ENCODE measurements at regions not wholly inside any gene's neighbourhood (a gene's known extent, or its start where the extent isn't known, plus 50 kb on each side); places are given as distances from the start of the nearest gene placed in this dataset.
"Not testable (repeated sequence)": the region's sequence is repeated elsewhere in the genome, so short reads cannot be mapped to it uniquely, and the experiment has no call there.

DNA sequence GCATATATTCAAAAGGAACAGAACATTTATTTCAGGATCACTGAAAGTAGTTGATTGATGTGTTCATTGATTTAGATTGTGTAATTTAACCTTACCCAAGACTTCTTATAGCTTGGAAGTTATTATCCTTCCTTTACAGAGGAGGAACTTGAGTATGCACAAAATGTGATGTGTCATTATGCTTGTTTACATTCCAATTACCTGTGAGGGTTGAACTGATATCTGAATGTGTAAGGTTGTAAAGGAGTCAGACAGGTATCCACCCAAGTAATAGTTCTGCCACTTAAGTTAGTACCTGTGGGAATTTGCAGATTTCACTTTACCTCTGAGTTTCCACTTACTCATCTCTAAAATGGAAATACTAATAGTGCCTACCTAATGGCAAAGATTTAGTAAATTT lies 668.2 kb downstream of the DOK5 start:
- DNase-seq: no peak

DNA sequence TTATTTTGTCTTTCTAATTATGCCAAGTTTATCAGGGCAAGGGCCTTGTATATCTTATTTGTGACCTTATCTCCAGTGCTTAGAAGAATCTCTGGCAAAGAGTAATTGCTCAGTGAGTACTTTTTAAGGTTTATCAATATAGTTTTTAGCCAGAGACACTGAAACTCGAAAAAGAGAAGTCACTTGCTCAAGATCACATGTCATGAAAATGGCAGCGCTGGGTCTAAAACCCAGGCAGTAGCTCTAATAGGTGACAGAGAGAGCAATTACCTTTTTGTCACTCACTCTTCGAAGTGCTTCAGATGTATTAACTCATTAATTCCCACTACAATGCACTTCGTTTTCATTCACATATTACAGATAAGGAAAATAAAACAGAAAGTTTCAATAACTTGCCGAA lies 667.5 kb downstream of the DOK5 start:
- DNase-seq: no peak

GRCh38 chr20:55140631-55141030 lies 665.2 kb downstream of the DOK5 start:
- DNase-seq: no peak

DNA sequence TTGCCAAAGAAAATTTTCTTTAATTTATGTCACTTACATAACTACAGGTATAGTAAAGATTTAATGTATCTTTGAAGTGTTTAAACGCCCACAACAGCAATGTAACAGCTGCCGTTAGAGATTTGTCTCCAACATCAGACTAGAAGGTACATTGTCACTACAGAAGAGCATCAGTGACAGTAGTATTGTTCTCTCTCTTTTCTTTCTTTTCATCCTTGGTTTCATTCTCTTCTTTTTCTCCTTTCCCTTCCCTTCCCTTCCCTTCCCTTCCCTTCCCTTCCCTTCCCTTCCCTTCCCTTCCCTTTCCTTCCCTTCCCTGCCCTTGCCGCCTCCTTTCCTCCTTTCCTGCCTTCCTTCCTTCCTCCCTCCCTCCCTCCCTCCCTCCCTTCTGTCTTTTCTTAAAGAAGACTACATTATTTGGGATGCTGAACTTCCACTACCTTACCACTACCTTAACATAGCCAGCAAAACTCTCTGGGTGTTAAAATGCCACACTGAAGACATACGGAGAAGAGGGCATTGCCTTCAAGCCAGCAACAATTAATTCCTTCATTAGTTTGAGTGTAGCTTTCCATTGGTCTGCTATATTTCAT lies 663.9 kb downstream of the DOK5 start:
- no peak for DNase-seq

DNA sequence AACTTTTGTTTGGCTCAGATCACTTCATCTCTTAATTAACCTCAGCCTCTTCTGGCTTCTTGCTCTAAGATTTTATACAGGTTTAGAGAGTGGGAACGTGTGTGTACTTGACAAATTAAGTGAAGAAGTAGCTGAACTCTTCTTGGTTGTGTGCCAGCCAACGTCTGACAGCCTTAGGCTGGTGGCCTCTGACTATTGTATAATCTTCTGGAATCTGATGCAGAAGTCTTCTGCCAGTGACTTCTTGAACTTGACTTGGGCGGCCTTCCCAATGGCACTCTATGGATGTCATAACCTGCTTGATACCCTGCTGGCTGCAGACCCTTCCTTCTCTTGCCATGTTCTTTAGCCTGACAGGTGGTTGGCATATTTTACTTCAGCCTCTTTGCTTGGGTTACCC lies 660.5 kb downstream of the DOK5 start:
- no peak for DNase-seq

DNA sequence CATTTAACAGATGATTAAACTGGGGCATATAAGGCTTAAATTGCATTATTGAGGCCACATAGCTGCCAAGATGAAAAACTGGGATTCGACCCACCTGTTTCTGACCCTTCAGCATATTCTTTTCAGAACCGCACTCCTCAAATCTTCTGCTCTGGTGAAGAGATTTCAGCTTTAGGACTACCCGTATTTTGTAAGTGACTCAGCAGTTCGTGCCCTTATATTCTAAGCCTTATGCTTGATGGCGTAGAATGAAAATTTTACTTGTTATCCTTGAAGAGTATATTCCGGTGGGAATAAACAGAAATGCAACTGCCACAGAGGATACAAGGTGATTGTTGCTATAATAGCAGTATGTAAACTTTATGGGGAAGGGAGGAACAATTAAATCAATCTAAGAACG lies 657.1 kb downstream of the DOK5 start:
- DNase-seq: no peak

DNA sequence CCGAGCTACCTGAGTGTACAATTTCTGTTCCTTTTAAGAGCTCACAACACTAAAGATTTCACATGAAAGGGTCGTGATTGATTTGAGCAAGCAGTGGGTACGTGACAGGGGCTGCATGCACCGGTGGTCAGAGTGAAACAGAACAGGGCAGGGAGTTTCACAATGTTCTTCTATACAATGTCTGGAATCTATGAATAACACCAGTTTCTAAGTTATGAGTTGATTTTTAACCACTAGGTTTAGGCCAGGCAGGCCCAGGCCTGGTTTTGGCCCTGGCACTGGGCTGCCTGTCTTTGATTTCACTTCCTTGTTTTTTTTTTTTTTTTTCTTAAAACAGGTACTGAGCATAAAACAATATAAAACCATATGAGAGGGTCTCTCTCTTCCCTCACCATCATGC lies 642.2 kb downstream of the DOK5 start:
- DNase-seq: not testable (repeated sequence)

GRCh38 chr20:55116598-55116997 lies 641.2 kb downstream of the DOK5 start:
- no peak for DNase-seq

- DNase-seq: no peak
Observed at GRCh38 chr20:55103188-55103587, 627.8 kb downstream of the DOK5 start.

GRCh38 chr20:55099251-55099650 lies 623.9 kb downstream of the DOK5 start:
- DNase-seq: no peak

DNA sequence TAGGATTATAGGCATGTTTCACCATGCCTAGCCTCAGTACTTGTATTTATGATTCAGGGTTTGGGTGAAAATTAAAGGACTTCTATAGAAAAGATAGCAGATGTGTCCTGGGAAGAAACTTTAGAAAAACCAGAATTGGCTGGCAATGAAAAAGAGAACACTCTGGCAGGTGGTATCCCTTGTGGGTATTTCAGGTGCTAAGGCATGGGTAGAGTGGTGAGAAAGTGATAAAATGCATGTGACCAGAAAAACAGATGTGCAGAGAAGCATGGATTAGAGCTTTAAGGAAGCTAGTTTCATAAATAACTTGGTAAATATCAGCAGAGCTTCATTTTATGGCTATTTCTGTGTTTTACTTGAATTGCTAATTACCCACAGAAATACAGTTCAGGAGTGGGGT lies 622.2 kb downstream of the DOK5 start:
- DNase-seq: no peak

GRCh38 chr20:55095745-55096400 lies 620.5 kb downstream of the DOK5 start:
- DNase-seq: no peak

- no peak for DNase-seq
Observed at GRCh38 chr20:55094353-55094861, 619.0 kb downstream of the DOK5 start.

DNA sequence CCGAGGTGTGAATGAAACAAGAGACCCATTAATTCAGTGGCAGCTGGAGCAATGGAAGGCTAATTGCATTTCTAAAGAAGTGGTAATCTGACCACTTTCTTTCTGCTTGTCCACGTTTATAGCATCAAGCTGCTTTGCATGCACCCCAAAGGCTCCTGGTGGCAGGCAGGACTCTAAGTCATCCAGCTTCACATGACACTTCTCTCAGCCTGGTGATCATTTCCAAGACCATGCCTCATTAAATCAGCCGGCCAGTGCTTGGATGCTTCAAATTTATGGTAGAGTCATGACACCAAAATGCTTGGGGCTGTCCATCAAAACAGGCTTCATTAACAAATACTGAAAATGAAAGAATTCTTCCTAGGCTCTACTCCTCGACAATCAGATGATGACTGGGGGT lies 614.9 kb downstream of the DOK5 start:
- DNase-seq: no peak

DNA sequence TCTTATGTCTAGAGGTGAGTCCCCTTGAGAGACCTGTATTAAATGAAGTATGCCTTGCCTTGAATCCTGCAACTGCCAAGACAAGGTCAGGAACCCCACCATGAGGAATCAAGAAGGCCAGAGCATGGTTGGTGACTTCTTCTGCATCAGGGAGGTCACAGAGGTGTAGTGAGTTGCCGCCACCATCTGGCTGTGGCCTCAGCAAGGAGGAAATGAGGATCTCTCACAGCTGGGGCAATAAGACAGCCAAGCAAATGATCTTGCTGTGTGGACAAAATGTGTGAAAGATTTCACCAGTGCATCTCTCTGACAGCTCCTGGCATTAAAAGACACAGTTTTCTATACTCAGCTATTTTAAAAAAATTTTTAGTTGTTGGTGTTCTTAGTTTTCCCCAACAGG lies 611.0 kb downstream of the DOK5 start:
- DNase-seq: no peak

DNA sequence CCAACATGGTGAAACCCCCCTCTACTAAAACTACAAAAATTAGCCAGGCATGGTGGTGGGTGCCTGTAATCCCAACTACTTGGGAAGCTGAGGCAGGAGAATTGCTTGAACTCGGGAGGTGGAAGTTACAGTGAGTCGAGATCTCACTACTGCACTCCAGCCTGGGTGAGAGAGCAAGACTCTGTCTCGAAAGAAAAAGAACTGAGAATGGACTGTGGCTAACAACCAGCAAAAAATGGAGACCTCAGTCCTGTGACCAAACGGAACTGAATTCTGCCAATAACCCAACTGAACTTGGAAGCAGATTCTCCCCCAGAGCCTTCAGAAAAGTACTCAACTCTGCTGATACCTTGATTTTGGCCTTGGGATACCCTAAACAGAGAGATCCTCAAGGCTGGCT lies 604.5 kb downstream of the DOK5 start:
- no peak for DNase-seq

DNA sequence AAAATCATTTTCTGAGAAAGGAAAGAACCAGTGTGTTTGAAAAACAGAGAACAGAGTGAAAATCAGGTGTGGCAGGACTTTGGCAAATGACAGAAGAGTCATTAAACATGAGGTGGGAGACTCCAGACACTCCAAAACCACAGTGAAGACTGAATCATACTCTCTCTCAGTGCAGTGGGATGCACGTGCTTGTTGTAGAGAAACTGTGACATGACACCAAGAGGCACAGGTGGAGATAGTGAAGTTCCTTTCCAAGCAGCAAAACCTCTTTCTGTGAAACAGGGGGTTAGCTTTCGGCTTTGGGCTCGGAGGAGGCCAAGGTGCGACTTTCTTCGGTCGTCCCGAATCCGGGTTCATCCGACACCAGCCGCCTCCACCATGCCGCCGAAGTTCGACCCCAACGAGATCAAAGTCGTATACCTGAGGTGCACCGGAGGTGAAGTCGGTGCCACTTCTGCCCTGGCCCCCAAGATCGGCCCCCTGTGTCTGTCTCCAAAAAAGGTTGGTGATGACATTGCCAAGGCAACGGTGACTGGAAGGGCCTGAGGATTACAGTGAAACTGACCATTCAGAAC lies 599.0 kb downstream of the DOK5 start:
- not testable (repeated sequence) for DNase-seq

DNA sequence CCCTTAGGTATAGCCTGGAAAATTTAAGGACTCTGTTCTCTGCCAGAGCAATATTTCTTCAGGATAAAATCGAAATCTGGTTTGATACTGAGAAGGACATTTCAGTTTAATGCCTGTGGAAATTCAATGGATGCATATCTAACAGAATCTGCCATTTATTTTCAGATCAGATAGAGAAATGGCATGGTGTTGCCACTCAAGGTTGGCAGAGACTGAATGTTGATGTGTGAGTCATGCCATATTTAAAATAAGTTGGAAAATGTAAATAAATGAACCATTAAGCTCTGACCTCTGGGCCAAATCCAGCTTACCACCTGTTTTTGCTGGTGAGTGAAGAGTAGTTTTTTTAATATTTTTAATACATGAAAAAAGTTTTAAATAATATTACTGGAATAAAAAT lies 594.6 kb downstream of the DOK5 start:
- no peak for DNase-seq

DNA sequence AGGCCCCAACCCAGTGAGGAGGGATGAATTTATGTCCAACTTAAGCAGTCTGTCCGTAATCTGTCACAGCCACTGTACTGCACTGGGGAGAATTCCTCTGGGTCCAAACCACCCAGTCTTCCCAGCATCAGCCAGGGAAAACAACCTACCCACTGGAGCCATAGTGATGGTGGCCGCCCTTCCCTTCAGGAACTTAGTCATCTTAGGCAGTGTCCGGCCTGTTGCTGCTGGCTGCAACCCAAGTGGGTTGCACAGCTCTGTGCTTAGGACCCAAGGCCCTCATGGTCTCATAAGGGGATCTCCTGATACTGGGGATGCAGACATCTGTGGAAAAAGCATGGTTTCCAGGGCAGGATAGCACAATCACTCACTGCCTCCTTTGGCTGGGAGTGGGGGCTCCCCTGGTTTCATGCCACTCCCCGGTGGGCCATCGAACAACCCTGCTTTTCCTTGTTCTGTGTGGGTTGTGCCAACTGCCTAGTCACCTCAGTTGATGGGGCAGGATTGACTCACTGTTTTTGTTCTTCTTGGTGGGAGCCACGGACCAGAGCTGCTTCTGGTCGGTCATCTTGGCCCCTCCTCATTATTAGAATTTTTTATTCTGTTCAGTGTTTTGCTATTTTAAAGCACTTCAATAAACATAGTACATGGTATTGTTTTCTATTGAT lies 591.9 kb downstream of the DOK5 start:
- DNase-seq: no peak

GRCh38 chr20:55058938-55059337 lies 583.5 kb downstream of the DOK5 start:
- no peak for DNase-seq

DNA sequence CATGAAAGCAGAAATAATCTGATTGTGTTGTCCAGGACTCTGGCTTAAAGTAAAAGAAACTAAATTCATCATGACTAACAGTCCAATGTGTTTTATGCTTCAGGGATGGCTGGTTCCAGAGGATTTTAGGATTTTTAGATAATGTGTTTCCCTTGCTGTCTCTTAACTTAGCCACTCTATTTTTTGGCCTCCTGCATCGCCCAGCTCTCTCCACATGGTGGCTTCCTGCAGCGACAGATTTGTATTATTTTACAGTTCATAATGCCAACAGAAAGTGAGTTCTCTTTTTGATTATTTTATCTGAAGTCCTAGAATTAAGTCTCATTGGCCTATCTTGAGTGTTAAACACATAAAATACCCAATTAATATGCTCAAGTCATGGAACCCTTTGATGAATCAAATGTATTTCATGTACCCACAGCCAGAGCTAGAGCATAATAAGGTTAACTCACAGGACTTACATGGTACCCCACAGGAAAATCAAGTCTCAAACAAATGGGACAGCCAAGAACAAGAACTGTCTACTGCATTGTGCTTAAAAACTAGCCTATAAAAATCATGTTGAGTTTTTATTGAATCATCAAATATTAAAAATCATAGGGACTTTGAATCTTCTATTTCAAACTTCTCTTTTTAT lies 582.5 kb downstream of the DOK5 start:
- no peak for DNase-seq

DNA sequence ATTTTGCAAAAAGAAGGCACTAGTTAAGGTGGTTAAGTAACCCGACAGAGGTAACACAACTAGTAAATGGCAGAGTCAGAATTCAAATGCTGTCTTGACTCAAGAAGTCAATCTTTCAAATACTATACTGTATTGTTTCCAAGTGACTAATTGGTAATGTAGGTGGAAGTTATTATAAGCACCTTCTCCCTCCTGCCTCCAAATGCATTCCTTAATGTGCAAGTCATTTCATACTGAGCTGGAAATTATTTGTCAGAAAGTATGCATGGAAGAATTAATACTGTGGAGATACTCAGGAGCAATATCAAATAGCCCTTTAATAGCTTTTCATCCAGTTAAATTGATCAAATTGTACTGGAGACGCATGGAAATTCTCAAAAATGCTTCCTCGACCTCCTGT lies 579.1 kb downstream of the DOK5 start:
- DNase-seq: no peak

DNA sequence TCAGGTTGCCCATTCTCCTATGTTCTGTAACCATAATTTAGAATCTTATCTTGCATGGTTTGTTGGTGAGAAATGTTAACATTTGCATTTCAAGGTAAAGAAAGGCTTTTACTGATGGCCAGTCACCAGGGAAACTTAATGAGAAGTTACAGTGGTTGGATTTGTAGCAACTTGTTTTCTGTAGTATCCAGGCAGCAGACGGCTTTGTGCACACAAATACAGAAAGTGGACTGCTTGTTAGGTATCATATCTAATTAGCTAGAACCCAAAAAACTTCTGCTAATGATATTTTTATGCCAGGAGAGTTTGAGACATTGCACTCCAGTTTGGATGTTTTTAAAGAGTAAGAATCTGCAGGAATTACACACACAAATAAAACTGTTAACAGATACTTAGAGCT lies 578.0 kb downstream of the DOK5 start:
- DNase-seq: no peak

- DNase-seq: no peak
Observed at GRCh38 chr20:55052459-55052858, 577.1 kb downstream of the DOK5 start.

All from DMS 273 treated with DMSO at 0.1 percent for 48 hours (cell line).